Mononuclear cell (primary cell): ENCODE measurements at regions not wholly inside any gene's neighbourhood (a gene's known extent, or its start where the extent isn't known, plus 50 kb on each side); places are given as distances from the start of the nearest gene placed in this dataset.

Experiments
- H3K27me3 ChIP-seq: 2 replicates; pipeline ENCODE4 v1.6.0; 2011; ENCODE audit warnings: low read length, control low read depth; ENCODE audit not compliant: insufficient read depth
- H3K4me1 ChIP-seq: 2 replicates; pipeline ENCODE4 v1.5.1; 2011; ENCODE audit warnings: mild to moderate bottlenecking, low read length, control low read depth; ENCODE audit not compliant: insufficient read depth
- H3K4me3 ChIP-seq: 2 replicates; pipeline ENCODE4 v1.5.1; 2011; ENCODE audit warnings: mild to moderate bottlenecking, low read length, moderate library complexity
- H3K9me3 ChIP-seq: 2 replicates; pipeline ENCODE4 v1.5.1; 2011; ENCODE audit warnings: low read depth, mild to moderate bottlenecking, control low read depth, low read length

- Histone ChIP-seq H3K27me3 (no peaks in the 10 kb centered on the region), H3K9me3 (no peaks in the 10 kb centered on the region), H3K4me3 (no peak overlapping the region), H3K4me1 (peaks cover 16% of the 10 kb centered on the region)
Observed at GRCh38 chr9:89718651-89719050, 113.8 kb downstream of the GADD45G start.

- Histone ChIP-seq H3K4me1 (peaks cover 16% of the 10 kb centered on the region), H3K27me3 (no peaks in the 10 kb centered on the region), H3K4me3 (no peak overlapping the region), H3K9me3 (no peaks in the 10 kb centered on the region)
Observed at GRCh38 chr9:89719202-89719601, 114.4 kb downstream of the GADD45G start.

GRCh38 chr9:89720696-89721175, 115.9 kb downstream of the GADD45G start:
- Histone ChIP-seq H3K4me1 (peaks cover 16% of the 10 kb centered on the region), H3K4me3 (no peak overlapping the region), H3K27me3 (no peaks in the 10 kb centered on the region), H3K9me3 (no peaks in the 10 kb centered on the region)

- Histone ChIP-seq H3K4me3 (no peak overlapping the region), H3K4me1 (peaks cover 16% of the 10 kb centered on the region), H3K9me3 (no peaks in the 10 kb centered on the region), H3K27me3 (no peaks in the 10 kb centered on the region)
Observed at GRCh38 chr9:89721176-89721700, 116.4 kb downstream of the GADD45G start.

GRCh38 chr9:89721971-89722530, 117.2 kb downstream of the GADD45G start:
- H3K9me3 ChIP-seq: no peaks in the 10 kb centered on the region
- H3K4me3 ChIP-seq: no peak overlapping the region
- no peaks in the 10 kb centered on the region for H3K27me3 ChIP-seq
- H3K4me1 ChIP-seq: peaks cover 16% of the 10 kb centered on the region

GRCh38 chr9:89722712-89723111, 117.9 kb downstream of the GADD45G start:
- Histone ChIP-seq H3K4me3 (no peak overlapping the region), H3K9me3 (no peaks in the 10 kb centered on the region), H3K4me1 (peaks cover 16% of the 10 kb centered on the region), H3K27me3 (no peaks in the 10 kb centered on the region)

GRCh38 chr9:89723469-89724100, 118.8 kb downstream of the GADD45G start:
- Histone ChIP-seq H3K9me3 (no peaks in the 10 kb centered on the region), H3K4me1 (peaks cover 16% of the 10 kb centered on the region), H3K4me3 (no peak overlapping the region), H3K27me3 (no peaks in the 10 kb centered on the region)

- no peak overlapping the region for H3K4me3 ChIP-seq
- H3K27me3 ChIP-seq: no peaks in the 10 kb centered on the region
- H3K9me3 ChIP-seq: no peaks in the 10 kb centered on the region
- peaks cover 16% of the 10 kb centered on the region for H3K4me1 ChIP-seq
Observed at GRCh38 chr9:89724659-89725058, 119.8 kb downstream of the GADD45G start.

- no peak overlapping the region for H3K4me3 ChIP-seq
- no peaks in the 10 kb centered on the region for H3K9me3 ChIP-seq
- no peaks in the 10 kb centered on the region for H3K27me3 ChIP-seq
- H3K4me1 ChIP-seq: peaks cover 16% of the 10 kb centered on the region
Observed at GRCh38 chr9:89725271-89725670, 120.5 kb downstream of the GADD45G start.

- Histone ChIP-seq H3K9me3 (no peaks in the 10 kb centered on the region), H3K27me3 (no peaks in the 10 kb centered on the region), H3K4me1 (peaks cover 25% of the 10 kb centered on the region), H3K4me3 (no peak overlapping the region)
Observed at GRCh38 chr9:89729954-89730530, 125.2 kb downstream of the GADD45G start.

- H3K4me3 ChIP-seq: no peak overlapping the region
- H3K27me3 ChIP-seq: no peaks in the 10 kb centered on the region
- peaks cover 28% of the 10 kb centered on the region for H3K4me1 ChIP-seq
- no peaks in the 10 kb centered on the region for H3K9me3 ChIP-seq
Observed at GRCh38 chr9:89730715-89731114, 125.9 kb downstream of the GADD45G start.

- Histone ChIP-seq H3K9me3 (no peaks in the 10 kb centered on the region), H3K4me3 (no peak overlapping the region), H3K27me3 (no peaks in the 10 kb centered on the region), H3K4me1 (peaks cover 28% of the 10 kb centered on the region)
Observed at GRCh38 chr9:89731262-89732182, 126.7 kb downstream of the GADD45G start.

- Histone ChIP-seq H3K27me3 (no peaks in the 10 kb centered on the region), H3K9me3 (no peaks in the 10 kb centered on the region), H3K4me3 (no peak overlapping the region), H3K4me1 (peaks cover 28% of the 10 kb centered on the region)
Observed at GRCh38 chr9:89732295-89732938, 127.6 kb downstream of the GADD45G start.

GRCh38 chr9:89732939-89733324, 128.1 kb downstream of the GADD45G start:
- Histone ChIP-seq H3K27me3 (no peaks in the 10 kb centered on the region), H3K4me3 (no peak overlapping the region), H3K4me1 (peaks cover 28% of the 10 kb centered on the region), H3K9me3 (no peaks in the 10 kb centered on the region)
